HepG2 (cell line): ENCODE measurements at regions not wholly inside any gene's neighbourhood (a gene's known extent, or its start where the extent isn't known, plus 50 kb on each side); places are given as distances from the start of the nearest gene placed in this dataset.
A peak's percentile ranks its signal among the peaks of the same experiment; 100 is the strongest.

Source experiments
- ARNTL ChIP-seq: sonication (generic); formaldehyde crosslinking; IDR thresholded peaks from 2 replicates; pipeline ENCODE4 v1.4.0; 2020; ENCODE audit warnings: mild to moderate bottlenecking, missing genetic modification reagents
- DPF2 ChIP-seq: sonication (generic); formaldehyde crosslinking; IDR thresholded peaks from 2 replicates; pipeline ENCODE4 v1.4.0; 2020; ENCODE audit warnings: mild to moderate bottlenecking, low read depth, missing genetic modification reagents, borderline replicate concordance
- HIC2 ChIP-seq: sonication (generic); formaldehyde crosslinking; IDR thresholded peaks from 2 replicates; pipeline ENCODE4 v1.9.0; 2022; ENCODE audit warnings: low read depth, missing genetic modification reagents
- HNRNPLL ChIP-seq: fragments of 200-400 bp; formaldehyde crosslinking; IDR thresholded peaks from 2 replicates; pipeline ENCODE4 v1.6.1; 2017; ENCODE audit warnings: mild to moderate bottlenecking, low read depth, low read length; ENCODE audit not compliant: poor library complexity, severe bottlenecking
- NRL ChIP-seq: sonication (generic); formaldehyde crosslinking; IDR thresholded peaks from 2 replicates; pipeline ENCODE4 v1.5.0; 2020; ENCODE audit warnings: missing genetic modification reagents, mild to moderate bottlenecking, moderate library complexity, borderline replicate concordance
- PHF21A ChIP-seq: sonication (generic); formaldehyde crosslinking; IDR thresholded peaks from 2 replicates; pipeline ENCODE4 v1.5.0; 2020; ENCODE audit warnings: mild to moderate bottlenecking, missing genetic modification reagents
- PPARG ChIP-seq: conservative IDR thresholded peaks from 2 replicates; pipeline ENCODE4 v1.6.1; 2016; ENCODE audit warnings: missing biosample characterization, missing genetic modification reagents
- REST ChIP-seq, 2 experiments: IDR thresholded peaks; 2 replicates each; pipeline ENCODE4 v1.6.1; 2011 to 2012; ENCODE audit warnings: low read length in 2 of 2, borderline replicate concordance in 1 of 2, low read depth in 1 of 2, mild to moderate bottlenecking in 1 of 2, moderate library complexity in 1 of 2
- ZFX ChIP-seq: sonication (generic); formaldehyde crosslinking; IDR thresholded peaks from 2 replicates; pipeline ENCODE4 v1.4.0; 2020; ENCODE audit warnings: mild to moderate bottlenecking, low read depth, missing genetic modification reagents, moderate library complexity
- ZHX2 ChIP-seq, 2 experiments: sonication (generic) in 1 of 2; formaldehyde crosslinking in 1 of 2; IDR thresholded peaks; 2 replicates each; pipeline versions ENCODE4 v1.6.1 to v1.9.0; 2014 to 2022; ENCODE audit warnings: antibody characterized with exemption in 1 of 2, borderline replicate concordance in 1 of 2, inconsistent platforms in 1 of 2, low read depth in 1 of 2, missing genetic modification reagents in 1 of 2
- ZNF3 ChIP-seq: IDR thresholded peaks from 2 replicates; pipeline ENCODE4 v1.7.0; 2017; ENCODE audit warnings: inconsistent platforms
- ZNF564 ChIP-seq: sonication (generic); formaldehyde crosslinking; IDR thresholded peaks from 2 replicates; pipeline ENCODE4 v1.8.1; 2023; ENCODE audit warnings: mild to moderate bottlenecking, missing genetic modification reagents
- ZNF670 ChIP-seq: sonication (generic); formaldehyde crosslinking; IDR thresholded peaks from 2 replicates; pipeline ENCODE4 v1.8.0; 2022; ENCODE audit warnings: mild to moderate bottlenecking, missing genetic modification reagents, borderline replicate concordance
- ZSCAN31 ChIP-seq: sonication (generic); formaldehyde crosslinking; IDR thresholded peaks from 2 replicates; pipeline ENCODE4 v1.5.0; 2020; ENCODE audit warnings: low read depth, mild to moderate bottlenecking, missing genetic modification reagents

- TF ChIP-seq REST (IDR thresholded peaks at IDR 0.05; ENCODE audit: borderline replicate concordance in 1 of 2, low read depth in 1 of 2, low read length in 2 of 2) (peak in 1 of 2 experiments; percentile 39; a peak in 1 of 4 replicates), PPARG (CRISPR knock-in tag) (peak; percentile 11; the same call in 1 of the 2 replicates), HNRNPLL (peak; percentile 97), ARNTL (CRISPR knock-in tag) (no peak), ZFX (CRISPR knock-in tag) (peak; percentile 80), NRL (peak; percentile 72; the same call in 1 of the 2 replicates), ZNF3 (peak; percentile 30; the same call in 1 of the 2 replicates), PHF21A (CRISPR knock-in tag) (0 out of 2 replicates have a peak, but pooled peaks have one; percentile 62), DPF2 (CRISPR knock-in tag) (no peak), ZSCAN31 (CRISPR knock-in tag) (peak; percentile 56; the same call in 1 of the 2 replicates), HIC2 (no peak; the same call in 1 of the 2 replicates), ZNF670 (CRISPR knock-in tag) (peak; percentile 90), ZNF564 (CRISPR knock-in tag) (no peak), ZHX2 (IDR thresholded peaks at IDR 0.05; ENCODE audit: low read depth) (peak; percentile 99), ZHX2 (CRISPR knock-in tag; IDR thresholded peaks at IDR 0.05; ENCODE audit: borderline replicate concordance) (no peak)
Observed at GRCh38 chr1:244970744-244971551, 106.6 kb upstream of the HNRNPU start (continued).
